ENCODE measurements at regions not wholly inside any gene's neighbourhood (a gene's known extent, or its start where the extent isn't known, plus 50 kb on each side); places are given as distances from the start of the nearest gene placed in this dataset.

DNA sequence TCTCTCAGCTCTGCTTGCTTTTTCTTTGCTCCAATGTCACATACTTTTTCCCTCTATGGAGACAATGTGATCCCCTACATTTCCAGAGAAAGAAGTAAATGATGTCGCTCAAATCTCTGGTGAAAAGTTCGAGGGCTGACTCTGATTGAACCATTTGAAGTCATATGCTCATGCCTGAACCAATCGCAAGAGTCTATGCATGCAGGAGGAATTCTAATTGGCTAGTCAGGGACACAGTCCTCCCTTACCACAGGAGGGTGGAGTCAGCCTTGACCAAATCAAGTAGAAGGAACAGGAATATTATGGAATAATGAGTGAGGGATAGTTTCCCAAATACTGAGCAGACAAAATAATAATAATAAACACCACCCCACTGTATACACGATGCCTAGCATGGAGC, 96.8 kb downstream of the PRLHR start:
- TF ChIP-seq, protein P1, sequence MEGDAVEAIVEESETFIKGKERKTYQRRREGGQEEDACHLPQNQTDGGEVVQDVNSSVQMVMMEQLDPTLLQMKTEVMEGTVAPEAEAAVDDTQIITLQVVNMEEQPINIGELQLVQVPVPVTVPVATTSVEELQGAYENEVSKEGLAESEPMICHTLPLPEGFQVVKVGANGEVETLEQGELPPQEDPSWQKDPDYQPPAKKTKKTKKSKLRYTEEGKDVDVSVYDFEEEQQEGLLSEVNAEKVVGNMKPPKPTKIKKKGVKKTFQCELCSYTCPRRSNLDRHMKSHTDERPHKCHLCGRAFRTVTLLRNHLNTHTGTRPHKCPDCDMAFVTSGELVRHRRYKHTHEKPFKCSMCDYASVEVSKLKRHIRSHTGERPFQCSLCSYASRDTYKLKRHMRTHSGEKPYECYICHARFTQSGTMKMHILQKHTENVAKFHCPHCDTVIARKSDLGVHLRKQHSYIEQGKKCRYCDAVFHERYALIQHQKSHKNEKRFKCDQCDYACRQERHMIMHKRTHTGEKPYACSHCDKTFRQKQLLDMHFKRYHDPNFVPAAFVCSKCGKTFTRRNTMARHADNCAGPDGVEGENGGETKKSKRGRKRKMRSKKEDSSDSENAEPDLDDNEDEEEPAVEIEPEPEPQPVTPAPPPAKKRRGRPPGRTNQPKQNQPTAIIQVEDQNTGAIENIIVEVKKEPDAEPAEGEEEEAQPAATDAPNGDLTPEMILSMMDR (IDR thresholded peaks at IDR 0.05) = no peak
- TF ChIP-seq POLR2A (IDR thresholded peaks at IDR 0.05) = no peak
